Activated T-cell treated with anti-CD3 and anti-CD28 coated beads for 48 hours (primary cell): ENCODE measurements at regions not wholly inside any gene's neighbourhood (a gene's known extent, or its start where the extent isn't known, plus 50 kb on each side); places are given as distances from the start of the nearest gene placed in this dataset.
"Not testable (repeated sequence)": the region's sequence is repeated elsewhere in the genome, so short reads cannot be mapped to it uniquely, and the experiment has no call there.

Source experiments
- DNase-seq: peaks from one replicate; pipeline ENCODE4 v3.0.0-alpha.2; 2020; ENCODE audit warnings: low read depth

GRCh38 chr16:51538707-51539498 lies 387.8 kb upstream of the SALL1 start:
- DNase-seq = no peak

- DNase-seq = no peak
These were observed 384.5 kb upstream of the SALL1 start for GRCh38 chr16:51535591-51535990.

- DNase-seq = no peak
These were observed 381.5 kb upstream of the SALL1 start for GRCh38 chr16:51532551-51532950.

- DNase-seq = no peak
These were observed 380.2 kb upstream of the SALL1 start for GRCh38 chr16:51531271-51531670.

GRCh38 chr16:51527349-51527748 lies 376.3 kb upstream of the SALL1 start:
- no peak for DNase-seq

GRCh38 chr16:51526621-51527020 lies 375.6 kb upstream of the SALL1 start:
- no peak for DNase-seq

- no peak for DNase-seq
These were observed 373.7 kb upstream of the SALL1 start for GRCh38 chr16:51524555-51525373.

GRCh38 chr16:51524070-51524469 lies 373.0 kb upstream of the SALL1 start:
- no peak for DNase-seq

GRCh38 chr16:51523400-51523799 lies 372.3 kb upstream of the SALL1 start:
- no peak for DNase-seq

- no peak for DNase-seq
These were observed 371.8 kb upstream of the SALL1 start for GRCh38 chr16:51522902-51523301.

GRCh38 chr16:51516960-51517359 lies 365.9 kb upstream of the SALL1 start:
- not testable (repeated sequence) for DNase-seq

GRCh38 chr16:51510416-51510815 lies 359.3 kb upstream of the SALL1 start:
- DNase-seq = no peak

- no peak for DNase-seq
These were observed 358.3 kb upstream of the SALL1 start for GRCh38 chr16:51509336-51509735.

- no peak for DNase-seq
These were observed 357.6 kb upstream of the SALL1 start for GRCh38 chr16:51508490-51509212.

- DNase-seq = no peak
These were observed 356.2 kb upstream of the SALL1 start for GRCh38 chr16:51507286-51507685.

GRCh38 chr16:51500306-51500705 lies 349.2 kb upstream of the SALL1 start:
- no peak for DNase-seq

- no peak for DNase-seq
These were observed 346.6 kb upstream of the SALL1 start for GRCh38 chr16:51497541-51498211.

GRCh38 chr16:51490866-51491265 lies 339.8 kb upstream of the SALL1 start:
- DNase-seq = no peak

- no peak for DNase-seq
These were observed 336.8 kb upstream of the SALL1 start for GRCh38 chr16:51487880-51488279.

- no peak for DNase-seq
These were observed 323.5 kb upstream of the SALL1 start for GRCh38 chr16:51474414-51475091.

GRCh38 chr16:51473091-51473490 lies 322.0 kb upstream of the SALL1 start:
- no peak for DNase-seq

- DNase-seq = no peak
These were observed 319.4 kb upstream of the SALL1 start for GRCh38 chr16:51470492-51470891.
